ENCODE measurements at regions not wholly inside any gene's neighbourhood (a gene's known extent, or its start where the extent isn't known, plus 50 kb on each side); places are given as distances from the start of the nearest gene placed in this dataset.

GRCh38 chr3:27574438-27574795, 90.2 kb upstream of the SLC4A7 start:
- WGBS, 2 donors = 90 to 93% methylated on average over 6 of the region's 6 CpGs
- no peak overlapping the region for H3K27ac ChIP-seq (ENCODE audit: low read depth in 1 of 2, low read length in 1 of 2)
- DNase-seq (no peak), ATAC-seq (ENCODE audit: insufficient read depth, low FRiP score) (no peak)
- H3K4me1 ChIP-seq (ENCODE audit: control insufficient read depth in 5 of 5, insufficient read depth in 5 of 5, low read length in 5 of 5) = peaks cover 0 to 4% (median 0%) of the 10 kb centered on the region in 5 donors
- TF ChIP-seq, protein P1, sequence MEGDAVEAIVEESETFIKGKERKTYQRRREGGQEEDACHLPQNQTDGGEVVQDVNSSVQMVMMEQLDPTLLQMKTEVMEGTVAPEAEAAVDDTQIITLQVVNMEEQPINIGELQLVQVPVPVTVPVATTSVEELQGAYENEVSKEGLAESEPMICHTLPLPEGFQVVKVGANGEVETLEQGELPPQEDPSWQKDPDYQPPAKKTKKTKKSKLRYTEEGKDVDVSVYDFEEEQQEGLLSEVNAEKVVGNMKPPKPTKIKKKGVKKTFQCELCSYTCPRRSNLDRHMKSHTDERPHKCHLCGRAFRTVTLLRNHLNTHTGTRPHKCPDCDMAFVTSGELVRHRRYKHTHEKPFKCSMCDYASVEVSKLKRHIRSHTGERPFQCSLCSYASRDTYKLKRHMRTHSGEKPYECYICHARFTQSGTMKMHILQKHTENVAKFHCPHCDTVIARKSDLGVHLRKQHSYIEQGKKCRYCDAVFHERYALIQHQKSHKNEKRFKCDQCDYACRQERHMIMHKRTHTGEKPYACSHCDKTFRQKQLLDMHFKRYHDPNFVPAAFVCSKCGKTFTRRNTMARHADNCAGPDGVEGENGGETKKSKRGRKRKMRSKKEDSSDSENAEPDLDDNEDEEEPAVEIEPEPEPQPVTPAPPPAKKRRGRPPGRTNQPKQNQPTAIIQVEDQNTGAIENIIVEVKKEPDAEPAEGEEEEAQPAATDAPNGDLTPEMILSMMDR (IDR thresholded peaks at IDR 0.05; ENCODE audit: control extremely low read depth, extremely low read depth) = no peak
- no peaks in the 10 kb centered on the region for H3K27me3 ChIP-seq (ENCODE audit: control insufficient read depth in 3 of 3, insufficient read depth in 3 of 3, low read length in 2 of 3)
- no peak overlapping the region for H3K4me3 ChIP-seq
- H3K9me3 ChIP-seq (ENCODE audit: control insufficient read depth in 4 of 4, insufficient read depth in 3 of 4, low read length in 3 of 4) = no peaks in the 10 kb centered on the region
- H3K36me3 ChIP-seq (ENCODE audit: control insufficient read depth in 4 of 4, insufficient read depth in 4 of 4, low read length in 4 of 4) = no peaks in the 10 kb centered on the region
- H3K9ac ChIP-seq (ENCODE audit: insufficient read depth in 1 of 2, low read length in 2 of 2) = no peak overlapping the region

- Histone ChIP-seq H3K36me3 (ENCODE audit: control insufficient read depth in 4 of 4, insufficient read depth in 4 of 4, low read length in 4 of 4) (no peaks in the 10 kb centered on the region), H3K27ac (ENCODE audit: low read depth in 1 of 2, low read length in 1 of 2) (no peak overlapping the region), H3K27me3 (ENCODE audit: control insufficient read depth in 3 of 3, insufficient read depth in 3 of 3, low read length in 2 of 3) (no peaks in the 10 kb centered on the region), H3K9ac (ENCODE audit: insufficient read depth in 1 of 2, low read length in 2 of 2) (no peak overlapping the region), H3K9me3 (ENCODE audit: control insufficient read depth in 4 of 4, insufficient read depth in 3 of 4, low read length in 3 of 4) (no peaks in the 10 kb centered on the region), H3K4me3 (no peak overlapping the region), H3K4me1 (ENCODE audit: control insufficient read depth in 5 of 5, insufficient read depth in 5 of 5, low read length in 5 of 5) (peaks cover 0 to 4% (median 0%) of the 10 kb centered on the region in 5 donors)
- no peak for DNase-seq
- no peak for ATAC-seq (ENCODE audit: insufficient read depth, low FRiP score)
- 83 to 90% methylated on average over 5 of the region's 5 CpGs for WGBS, 2 donors
- TF ChIP-seq, protein P1 (IDR thresholded peaks at IDR 0.05; ENCODE audit: control extremely low read depth, extremely low read depth) = no peak
These were observed 89.7 kb upstream of the SLC4A7 start for GRCh38 chr3:27573780-27574437.

DNA sequence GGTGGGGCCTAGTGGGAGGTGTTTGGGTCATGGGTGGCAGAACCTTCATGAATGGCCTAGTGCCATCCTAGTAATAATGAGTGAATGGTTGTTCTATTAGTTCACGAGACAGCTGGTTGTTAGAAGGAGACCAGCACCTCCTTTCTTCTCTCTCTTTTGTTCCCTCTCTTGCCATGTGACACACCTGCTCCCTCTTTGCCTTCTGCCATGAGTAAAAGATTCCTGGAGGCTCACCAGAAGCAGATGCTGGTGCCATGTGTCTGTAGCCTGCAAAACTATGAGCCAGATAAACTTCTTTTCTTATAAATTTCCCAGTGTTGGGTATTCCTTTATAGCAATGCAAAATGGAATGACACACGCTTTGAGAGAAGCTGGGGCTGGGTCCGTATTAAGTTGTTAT, 89.0 kb upstream of the SLC4A7 start:
- Histone ChIP-seq H3K4me3 (no peak overlapping the region), H3K27me3 (ENCODE audit: control insufficient read depth in 3 of 3, insufficient read depth in 3 of 3, low read length in 2 of 3) (no peaks in the 10 kb centered on the region), H3K9ac (ENCODE audit: insufficient read depth in 1 of 2, low read length in 2 of 2) (no peak overlapping the region), H3K9me3 (ENCODE audit: control insufficient read depth in 4 of 4, insufficient read depth in 3 of 4, low read length in 3 of 4) (no peaks in the 10 kb centered on the region), H3K36me3 (ENCODE audit: control insufficient read depth in 4 of 4, insufficient read depth in 4 of 4, low read length in 4 of 4) (no peaks in the 10 kb centered on the region), H3K27ac (ENCODE audit: low read depth in 1 of 2, low read length in 1 of 2) (no peak overlapping the region), H3K4me1 (ENCODE audit: control insufficient read depth in 5 of 5, insufficient read depth in 5 of 5, low read length in 5 of 5) (peaks cover 0 to 5% (median 0%) of the 10 kb centered on the region in 5 donors)
- TF ChIP-seq, protein P1 (IDR thresholded peaks at IDR 0.05; ENCODE audit: control extremely low read depth, extremely low read depth) = no peak
- DNase-seq (no peak), ATAC-seq (ENCODE audit: insufficient read depth, low FRiP score) (no peak)
- whole genome bisulfite sequencing, 2 donors = 96 to 97% methylated on average over 3 of the region's 3 CpGs

DNA sequence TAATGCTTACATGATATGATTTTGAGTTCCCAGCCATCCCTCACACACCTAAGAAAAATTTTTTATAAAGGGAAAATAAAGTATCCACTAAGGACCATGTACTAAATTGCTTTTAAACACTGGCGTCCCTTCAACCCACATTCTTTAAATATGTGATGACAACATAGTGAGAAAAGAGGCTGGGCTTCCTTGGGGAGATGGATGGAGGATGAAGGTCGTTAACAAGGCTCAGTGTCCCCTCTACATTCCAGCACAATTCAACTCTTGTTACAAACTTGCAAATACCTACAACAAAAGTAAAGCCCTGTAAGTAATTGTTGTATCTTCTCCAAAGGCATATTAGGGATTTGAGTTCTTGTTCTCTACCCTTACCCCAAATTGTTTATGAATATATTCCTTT, 87.2 kb upstream of the SLC4A7 start:
- Histone ChIP-seq H3K27me3 (ENCODE audit: control insufficient read depth in 3 of 3, insufficient read depth in 3 of 3, low read length in 2 of 3) (no peaks in the 10 kb centered on the region), H3K4me3 (no peak overlapping the region), H3K27ac (ENCODE audit: low read depth in 1 of 2, low read length in 1 of 2) (no peak overlapping the region), H3K9me3 (ENCODE audit: control insufficient read depth in 4 of 4, insufficient read depth in 3 of 4, low read length in 3 of 4) (no peaks in the 10 kb centered on the region), H3K36me3 (ENCODE audit: control insufficient read depth in 4 of 4, insufficient read depth in 4 of 4, low read length in 4 of 4) (no peaks in the 10 kb centered on the region), H3K4me1 (ENCODE audit: control insufficient read depth in 5 of 5, insufficient read depth in 5 of 5, low read length in 5 of 5) (peaks cover 0 to 6% (median 0%) of the 10 kb centered on the region in 5 donors), H3K9ac (ENCODE audit: insufficient read depth in 1 of 2, low read length in 2 of 2) (no peak overlapping the region)
- TF ChIP-seq, protein P1 (IDR thresholded peaks at IDR 0.05; ENCODE audit: control extremely low read depth, extremely low read depth) = no peak
- ATAC-seq (ENCODE audit: insufficient read depth, low FRiP score) (no peak), DNase-seq (no peak)
- WGBS, 2 donors = 79 to 83% methylated on average over 2 of the region's 2 CpGs
